KMS-11 (cell line): ENCODE measurements at regions not wholly inside any gene's neighbourhood (a gene's known extent, or its start where the extent isn't known, plus 50 kb on each side); places are given as distances from the start of the nearest gene placed in this dataset.

Experiments
- H2AFZ ChIP-seq: fragments of 200-600 bp; sonication (generic); 2 replicates; pipeline ENCODE4 v1.6.1; 2016; ENCODE audit warnings: antibody characterized with exemption, mixed run types, low read depth
- H3K27ac ChIP-seq: fragments of 200-600 bp; sonication (generic); 2 replicates; pipeline ENCODE4 v1.6.1; 2016; ENCODE audit warnings: mild to moderate bottlenecking, mixed run types
- H3K27me3 ChIP-seq: fragments of 200-600 bp; sonication (generic); 2 replicates; pipeline ENCODE4 v1.6.1; 2017; ENCODE audit warnings: mild to moderate bottlenecking, low read depth, mixed run types, moderate library complexity; ENCODE audit not compliant: insufficient read depth
- H3K36me3 ChIP-seq: fragments of 200-600 bp; sonication (generic); 2 replicates; pipeline ENCODE4 v1.6.1; 2017; ENCODE audit warnings: mild to moderate bottlenecking, mixed run types; ENCODE audit not compliant: insufficient read depth
- H3K4me1 ChIP-seq: fragments of 200-600 bp; sonication (generic); 2 replicates; pipeline ENCODE4 v1.6.1; 2016; ENCODE audit warnings: mild to moderate bottlenecking, low read depth, mixed run types; ENCODE audit not compliant: poor library complexity, severe bottlenecking
- H3K4me2 ChIP-seq: fragments of 200-600 bp; sonication (generic); 2 replicates; pipeline ENCODE4 v1.7.0; 2016; ENCODE audit warnings: mild to moderate bottlenecking, mixed run types
- H3K4me3 ChIP-seq: fragments of 200-600 bp; sonication (generic); IDR thresholded peaks from 2 replicates; pipeline ENCODE4 v1.6.1; 2017; ENCODE audit warnings: low read depth, low read length, mixed read lengths; ENCODE audit not compliant: insufficient read depth
- H3K79me2 ChIP-seq: fragments of 200-600 bp; sonication (generic); 2 replicates; pipeline ENCODE4 v1.6.1; 2016; ENCODE audit warnings: low read depth, mixed run types; ENCODE audit not compliant: insufficient read depth
- H3K9ac ChIP-seq: fragments of 200-600 bp; sonication (generic); 2 replicates; pipeline ENCODE4 v1.6.1; 2016; ENCODE audit warnings: mild to moderate bottlenecking, mixed run types
- H4K20me1 ChIP-seq: fragments of 200-600 bp; sonication (generic); 2 replicates; pipeline ENCODE4 v1.6.1; 2016; ENCODE audit warnings: mild to moderate bottlenecking, mixed run types; ENCODE audit not compliant: insufficient read depth
- CTCF ChIP-seq: fragments of 200-600 bp; sonication (generic); conservative IDR thresholded peaks from 2 replicates; pipeline ENCODE4 v1.6.1; 2017; ENCODE audit warnings: low read depth, mild to moderate bottlenecking, antibody characterized with exemption, low read length, moderate library complexity, mixed read lengths

- TF ChIP-seq CTCF = no peak
- Histone ChIP-seq H3K4me2 (no peak overlapping the region), H3K4me1 (no peaks in the 10 kb centered on the region), H2AFZ (no peak overlapping the region), H3K4me3 (no peak overlapping the region), H4K20me1 (no peaks in the 10 kb centered on the region), H3K79me2 (no peaks in the 10 kb centered on the region), H3K36me3 (no peaks in the 10 kb centered on the region), H3K27ac (no peak overlapping the region), H3K9ac (no peak overlapping the region), H3K27me3 (no peaks in the 10 kb centered on the region)
Measured at GRCh38 chr4:62865261-62865660, 1544.0 kb downstream of the TECRL start.

DNA sequence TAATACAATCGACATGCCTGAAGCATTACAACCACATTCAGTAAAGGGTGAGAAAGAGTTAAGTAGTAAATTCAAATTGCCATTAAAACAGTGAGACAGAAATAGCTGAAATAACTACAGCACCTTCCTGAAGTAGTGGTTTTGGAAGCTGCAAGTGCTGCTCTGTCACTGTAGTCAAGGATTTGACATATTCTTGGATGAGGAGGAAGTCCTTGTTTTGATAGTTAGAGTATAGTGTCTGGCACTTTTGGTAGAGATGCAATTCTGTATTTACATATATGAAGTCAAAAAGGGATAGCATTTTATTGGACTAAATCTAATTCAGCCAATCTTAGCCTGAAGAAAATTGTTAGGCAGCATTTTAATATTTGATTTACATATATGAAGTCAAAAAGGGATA is 1559.6 kb downstream of the TECRL start:
- no peaks in the 10 kb centered on the region for H3K27me3 ChIP-seq
- no peak for TF ChIP-seq CTCF

DNA sequence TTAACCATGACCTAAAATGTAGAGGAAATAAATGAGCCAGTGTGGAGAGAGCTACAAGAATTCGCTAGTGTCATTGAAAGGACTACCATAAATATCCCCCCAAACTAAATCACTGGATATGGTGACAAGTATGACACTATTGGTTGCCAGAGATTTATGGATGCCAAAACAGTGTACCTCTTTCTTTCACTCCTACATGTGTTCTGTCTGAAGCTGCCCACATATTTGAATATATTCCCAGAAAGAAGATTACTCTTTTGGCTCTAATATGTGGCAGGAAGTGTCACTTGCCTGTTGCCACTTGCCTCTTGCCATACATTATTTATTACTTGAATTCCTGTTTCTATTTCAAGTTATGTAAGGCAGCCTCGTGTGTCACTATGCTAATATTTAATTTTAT is 1573.6 kb downstream of the TECRL start:
- H3K27me3 ChIP-seq = no peaks in the 10 kb centered on the region
- no peaks in the 10 kb centered on the region for H3K79me2 ChIP-seq
- H3K4me2 ChIP-seq = no peak overlapping the region
- H3K4me3 ChIP-seq = no peak overlapping the region
- H3K36me3 ChIP-seq = no peaks in the 10 kb centered on the region; the same call in 1 of the 2 replicates
- H3K9ac ChIP-seq = no peak overlapping the region
- H4K20me1 ChIP-seq = no peaks in the 10 kb centered on the region
- H3K4me1 ChIP-seq = no peaks in the 10 kb centered on the region
- H3K27ac ChIP-seq = no peak overlapping the region
- no peak for TF ChIP-seq CTCF
- H2AFZ ChIP-seq = no peak overlapping the region

More for the DNA sequence above, 1559.6 kb downstream of the TECRL start:
- no peaks in the 10 kb centered on the region for H3K36me3 ChIP-seq
- H3K9ac ChIP-seq = no peak overlapping the region
- H3K27ac ChIP-seq = no peak overlapping the region
- no peaks in the 10 kb centered on the region for H4K20me1 ChIP-seq
- no peak overlapping the region for H2AFZ ChIP-seq
- H3K4me3 ChIP-seq = no peak overlapping the region
- H3K4me2 ChIP-seq = no peak overlapping the region
- H3K79me2 ChIP-seq = no peaks in the 10 kb centered on the region
- no peaks in the 10 kb centered on the region for H3K4me1 ChIP-seq

DNA sequence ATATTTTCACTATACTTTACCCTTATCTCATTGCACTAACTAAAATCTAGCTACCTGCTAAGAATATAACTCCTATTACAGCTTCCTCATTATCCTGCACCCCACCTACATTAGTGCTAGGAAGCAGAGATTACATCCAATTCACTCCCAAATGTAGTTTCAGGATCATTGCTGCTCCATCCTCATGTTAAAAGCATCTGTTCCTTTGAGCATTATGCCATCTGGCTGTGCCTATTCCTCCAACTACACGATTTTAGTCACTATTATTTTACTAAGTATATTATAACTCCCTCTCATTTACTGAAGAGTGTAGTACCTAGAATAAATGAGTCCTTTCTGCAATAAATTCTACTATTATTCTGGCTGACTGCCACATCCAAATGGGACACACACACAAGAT is 1586.9 kb downstream of the TECRL start:
- no peak overlapping the region for H2AFZ ChIP-seq
- no peak overlapping the region for H3K4me2 ChIP-seq
- H3K9ac ChIP-seq = no peak overlapping the region
- H4K20me1 ChIP-seq = no peaks in the 10 kb centered on the region
- H3K36me3 ChIP-seq = no peaks in the 10 kb centered on the region
- no peak overlapping the region for H3K27ac ChIP-seq
- H3K27me3 ChIP-seq = no peaks in the 10 kb centered on the region
- TF ChIP-seq CTCF = no peak
- H3K79me2 ChIP-seq = no peaks in the 10 kb centered on the region
- no peak overlapping the region for H3K4me3 ChIP-seq
- peaks cover 4% of the 10 kb centered on the region for H3K4me1 ChIP-seq
